HCT116 (cell line): ENCODE measurements at regions not wholly inside any gene's neighbourhood (a gene's known extent, or its start where the extent isn't known, plus 50 kb on each side); places are given as distances from the start of the nearest gene placed in this dataset.

ENCODE experiments used
- ATAC-seq: fragments of 200-7000 bp; cut with Tn5 transposase; 2 replicates; pipeline ENCODE4 v1.9.1; 2020; ENCODE audit warnings: mild to moderate bottlenecking, moderate library complexity
- BruUV-seq: library from RNA; stranded (reverse); fragments of 400-500 nt; replicated peaks from 2 replicates; lab custom pipeline; 2021; lab: Mats Ljungman, UMichigan
- CTCF ChIA-PET: fragments of 300-600 bp; sonication (Branson Sonifier 250); formaldehyde crosslinking; loops from one replicate; lab custom pipeline; 2021; ENCODE audit warnings: antibody characterized with exemption; lab: Charles Lee
- POLR2A ChIA-PET: fragments of 300-600, 350-600 bp; sonication (Branson Sonifier 250); formaldehyde crosslinking; loops from one replicate; lab custom pipeline; 2021; ENCODE audit warnings: antibody characterized with exemption; lab: Charles Lee
- RAD21 ChIA-PET, 2 experiments: fragments of 300-600 bp; sonication (Branson Sonifier 250); formaldehyde crosslinking; loops; one replicate each; lab custom pipeline; 2023; ENCODE audit warnings: low total read pairs in 2 of 2; ENCODE audit not compliant: uncharacterized antibody in 2 of 2, unreplicated experiment in 2 of 2, low non-redundant PET in 1 of 2; lab: Charles Lee
- DNase-seq: peaks from one replicate; pipeline ENCODE4 v3.0.0-alpha.2; 2010; ENCODE audit warnings: low read depth, low spot score
- H2AFZ ChIP-seq: fragments of 200-600 bp; shearing (Covaris generic), sonication (generic); 2 replicates; pipeline ENCODE4 v1.6.1; 2017; ENCODE audit warnings: low read depth, mixed run types, mixed read lengths, antibody characterized with exemption, low read length; ENCODE audit not compliant: poor library complexity, severe bottlenecking
- H3K27ac ChIP-seq: 2 replicates; pipeline ENCODE4 v1.5.1; 2012; ENCODE audit warnings: low read depth, low read length
- H3K27me3 ChIP-seq: fragments of 200-600 bp; sonication (generic); 2 replicates; pipeline ENCODE4 v1.6.1; 2016; ENCODE audit warnings: mixed run types, low read length, mixed read lengths; ENCODE audit not compliant: insufficient read depth
- H3K36me3 ChIP-seq, 2 experiments: fragments of 200-500 bp in 1 of 2; fragments of 200-600 bp in 1 of 2; sonication (Bioruptor generic) in 1 of 2; sonication (generic) in 1 of 2; 2 replicates each; pipeline versions ENCODE4 v1.5.1 to v1.6.1; 2014 to 2016; ENCODE audit warnings: low read length in 2 of 2, inconsistent platforms in 1 of 2, mixed read lengths in 1 of 2, mixed run types in 1 of 2; ENCODE audit not compliant: insufficient read depth in 2 of 2, control insufficient read depth in 1 of 2
- H3K4me1 ChIP-seq, 2 experiments: fragments of 200-600 bp in 1 of 2; sonication (generic) in 1 of 2; 2 replicates each; pipeline versions ENCODE4 v1.5.1 to v1.6.1; 2012 to 2017; ENCODE audit warnings: low read length in 2 of 2, inconsistent platforms in 1 of 2, mild to moderate bottlenecking in 1 of 2, mixed read lengths in 1 of 2, mixed run types in 1 of 2, moderate library complexity in 1 of 2; ENCODE audit not compliant: insufficient read depth in 2 of 2, control insufficient read depth in 1 of 2
- H3K4me2 ChIP-seq: fragments of 200-600 bp; sonication (generic); 2 replicates; pipeline ENCODE4 v1.6.1; 2017; ENCODE audit warnings: mixed run types, low read length, mixed read lengths
- H3K4me3 ChIP-seq, 2 experiments: fragments of 200-600 bp in 1 of 2; sonication (generic) in 1 of 2; replicated peaks in 1 of 2; 2 replicates each; pipeline ENCODE4 v1.5.1; 2011 to 2016; ENCODE audit warnings: low read length in 2 of 2, control low read depth in 1 of 2, low read depth in 1 of 2, mild to moderate bottlenecking in 1 of 2, mixed read lengths in 1 of 2, mixed run types in 1 of 2
- H3K79me2 ChIP-seq: fragments of 200-600 bp; sonication (generic); 2 replicates; pipeline ENCODE4 v1.6.1; 2017; ENCODE audit warnings: mild to moderate bottlenecking, mixed run types, low read length, moderate library complexity, mixed read lengths; ENCODE audit not compliant: insufficient read depth
- H3K9ac ChIP-seq: fragments of 200-600 bp; sonication (generic); 2 replicates; pipeline ENCODE4 v1.6.1; 2016; ENCODE audit warnings: low read length, mixed read lengths
- H3K9me2 ChIP-seq: fragments of 200-600 bp; sonication (generic), shearing (Covaris generic); 2 replicates; pipeline ENCODE4 v1.6.1; 2017; ENCODE audit warnings: mixed run types, mild to moderate bottlenecking, moderate library complexity; ENCODE audit not compliant: insufficient read depth
- H3K9me3 ChIP-seq, 2 experiments: fragments of 200-500 bp in 1 of 2; fragments of 200-600 bp in 1 of 2; sonication (Bioruptor generic) in 1 of 2; sonication (generic) in 1 of 2; 2 replicates each; pipeline ENCODE4 v1.6.1; 2014 to 2017; ENCODE audit warnings: low read length in 2 of 2, mixed read lengths in 2 of 2, inconsistent platforms in 1 of 2, low read depth in 1 of 2, mild to moderate bottlenecking in 1 of 2, mixed run types in 1 of 2, moderate library complexity in 1 of 2; ENCODE audit not compliant: control insufficient read depth in 1 of 2, insufficient read depth in 1 of 2
- H4K20me1 ChIP-seq: fragments of 200-600 bp; sonication (generic), shearing (Covaris generic); 2 replicates; pipeline ENCODE4 v1.6.1; 2017; ENCODE audit warnings: mixed run types, mild to moderate bottlenecking, moderate library complexity; ENCODE audit not compliant: insufficient read depth
- ATF3 ChIP-seq: IDR thresholded peaks from 2 replicates; pipeline ENCODE4 v1.6.1; 2012
- CBX3 ChIP-seq: IDR thresholded peaks from 2 replicates; pipeline ENCODE4 v1.6.1; 2012; ENCODE audit warnings: low read depth
- ELF1 ChIP-seq: IDR thresholded peaks from 2 replicates; pipeline ENCODE4 v1.6.1; 2012; ENCODE audit warnings: low read depth, borderline replicate concordance
- FOSL1 ChIP-seq: IDR thresholded peaks from 2 replicates; pipeline ENCODE4 v1.6.1; 2012; ENCODE audit warnings: low read depth
- MAX ChIP-seq: IDR thresholded peaks from 2 replicates; pipeline ENCODE4 v1.6.1; 2012
- POLR2A ChIP-seq: IDR thresholded peaks from 2 replicates; pipeline ENCODE4 v1.7.0; 2011; ENCODE audit warnings: borderline replicate concordance; ENCODE audit not compliant: insufficient read depth, insufficient read length; ENCODE audit errors: extremely low read depth
- POLR2AphosphoS5 ChIP-seq: IDR thresholded peaks from 2 replicates; pipeline ENCODE4 v1.6.1; 2011; ENCODE audit warnings: mild to moderate bottlenecking, low read depth, low read length, moderate library complexity
- RAD21 ChIP-seq: IDR thresholded peaks from 2 replicates; pipeline ENCODE4 v1.6.1; 2012; ENCODE audit warnings: low read depth, mild to moderate bottlenecking
- SIN3A ChIP-seq: IDR thresholded peaks from 2 replicates; pipeline ENCODE4 v1.6.1; 2012; ENCODE audit warnings: low read depth
- SP1 ChIP-seq: IDR thresholded peaks from 2 replicates; pipeline ENCODE4 v1.6.1; 2012; ENCODE audit warnings: low read depth
- TCF7L2 ChIP-seq: IDR thresholded peaks from 2 replicates; pipeline ENCODE4 v1.7.0; 2011; ENCODE audit warnings: borderline replicate concordance, inconsistent platforms; ENCODE audit not compliant: insufficient read depth, insufficient read length; ENCODE audit errors: extremely low read depth
- ZFX ChIP-seq: fragments of 450-650 bp; IDR thresholded peaks from 2 replicates; pipeline ENCODE4 v1.6.1; 2017
- intact Hi-C: fragments of 100-400 bp; cut with micrococcal nuclease; formaldehyde crosslinking; loops from 2 replicates; pipeline ENCODE4 v1.10.0; 2022

- no TSS peak for BruUV-seq
- no peaks in the 10 kb centered on the region for H3K27me3 ChIP-seq
- RAD21 ChIA-PET: no interaction called here
These were observed 304.2 kb upstream of the ZC3H12C start for GRCh38 chr11:109788948-109789490.

GRCh38 chr11:109789901-109790300 is 303.3 kb upstream of the ZC3H12C start:
- ChIA-PET RAD21 (no interaction called here), CTCF (no interaction called here), POLR2A (no interaction called here)
- Histone ChIP-seq H3K79me2 (no peaks in the 10 kb centered on the region), H3K27me3 (no peaks in the 10 kb centered on the region), H3K9ac (no peak overlapping the region), H3K36me3 (no peaks in the 10 kb centered on the region), H2AFZ (no peak overlapping the region), H3K4me2 (no peak overlapping the region), H3K9me2 (no peaks in the 10 kb centered on the region), H3K27ac (no peak overlapping the region), H3K4me3 (no peak overlapping the region), H3K4me1 (no peaks in the 10 kb centered on the region), H4K20me1 (no peaks in the 10 kb centered on the region), H3K9me3 (no peaks in the 10 kb centered on the region)
- intact Hi-C loops: loop anchor here (5.0 kb wide), 1 partner anchor 1093 kb away; no protein-coding TSS in a partner anchor
- ATAC-seq (no peak), DNase-seq (no peak)
- no TSS peak for BruUV-seq
- TF ChIP-seq POLR2AphosphoS5: no peak
- TF ChIP-seq ATF3: no peak
- no peak for TF ChIP-seq SP1
- TF ChIP-seq POLR2A: no peak
- no peak for TF ChIP-seq MAX
- TF ChIP-seq RAD21: no peak
- TF ChIP-seq CBX3: no peak
- TF ChIP-seq FOSL1: no peak
- no peak for TF ChIP-seq ZFX

More at GRCh38 chr11:109788948-109789490, 304.2 kb upstream of the ZC3H12C start:
- no peaks in the 10 kb centered on the region for H3K36me3 ChIP-seq
- POLR2A ChIA-PET: no interaction called here
- DNase-seq (no peak), ATAC-seq (no peak)
- no peak overlapping the region for H3K4me3 ChIP-seq
- H3K9me3 ChIP-seq: no peaks in the 10 kb centered on the region
- intact Hi-C loops: no loop called here
- no peak overlapping the region for H3K9ac ChIP-seq
- no peaks in the 10 kb centered on the region for H3K4me1 ChIP-seq
- CTCF ChIA-PET: no interaction called here
- H3K9me2 ChIP-seq: no peaks in the 10 kb centered on the region
- H3K27ac ChIP-seq: no peak overlapping the region
- TF ChIP-seq ZFX: no peak
- TF ChIP-seq TCF7L2: no peak
- TF ChIP-seq MAX: no peak
- TF ChIP-seq SIN3A: no peak
- no peak for TF ChIP-seq ELF1
- no peaks in the 10 kb centered on the region for H3K79me2 ChIP-seq
- H2AFZ ChIP-seq: no peak overlapping the region
- no peaks in the 10 kb centered on the region for H4K20me1 ChIP-seq
- no peak overlapping the region for H3K4me2 ChIP-seq
